AG10803 (cell line): ENCODE measurements at regions not wholly inside any gene's neighbourhood (a gene's known extent, or its start where the extent isn't known, plus 50 kb on each side); places are given as distances from the start of the nearest gene placed in this dataset.
"Not testable (repeated sequence)": the region's sequence is repeated elsewhere in the genome, so short reads cannot be mapped to it uniquely, and the experiment has no call there.

Experiments used
- DNase-seq: peaks from one replicate; pipeline ENCODE4 v3.0.0; 2010; ENCODE audit warnings: low read depth
- H3K4me3 ChIP-seq: 2 replicates; pipeline ENCODE4 v1.5.1; 2011; ENCODE audit warnings: mild to moderate bottlenecking, low read length, control low read depth
- TF ChIP-seq, protein P1 (sequence below): conservative IDR thresholded peaks from 2 replicates; pipeline ENCODE4 v1.5.1; 2011; ENCODE audit warnings: mild to moderate bottlenecking, low read length, control low read depth, inconsistent platforms

DNA sequence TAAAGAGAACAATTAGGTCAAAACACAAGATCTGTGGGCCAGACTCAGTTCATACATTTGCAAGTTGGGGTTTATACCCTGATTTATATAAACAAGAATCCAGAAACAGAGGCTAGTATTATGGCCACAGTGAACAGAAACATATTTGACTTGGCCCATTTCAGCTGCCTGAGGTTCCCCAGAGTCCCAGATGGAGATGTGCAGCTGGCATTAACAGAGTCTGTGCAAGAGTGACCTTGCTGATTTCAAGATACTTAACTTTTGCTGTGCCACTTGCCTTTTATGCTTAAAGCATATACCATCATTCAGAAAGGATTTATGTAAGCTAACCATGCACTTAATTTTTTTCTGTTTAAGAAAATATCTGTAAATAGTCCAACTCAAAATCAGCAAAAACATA lies 636.3 kb downstream of the TRIB2 start:
- TF ChIP-seq, protein P1, sequence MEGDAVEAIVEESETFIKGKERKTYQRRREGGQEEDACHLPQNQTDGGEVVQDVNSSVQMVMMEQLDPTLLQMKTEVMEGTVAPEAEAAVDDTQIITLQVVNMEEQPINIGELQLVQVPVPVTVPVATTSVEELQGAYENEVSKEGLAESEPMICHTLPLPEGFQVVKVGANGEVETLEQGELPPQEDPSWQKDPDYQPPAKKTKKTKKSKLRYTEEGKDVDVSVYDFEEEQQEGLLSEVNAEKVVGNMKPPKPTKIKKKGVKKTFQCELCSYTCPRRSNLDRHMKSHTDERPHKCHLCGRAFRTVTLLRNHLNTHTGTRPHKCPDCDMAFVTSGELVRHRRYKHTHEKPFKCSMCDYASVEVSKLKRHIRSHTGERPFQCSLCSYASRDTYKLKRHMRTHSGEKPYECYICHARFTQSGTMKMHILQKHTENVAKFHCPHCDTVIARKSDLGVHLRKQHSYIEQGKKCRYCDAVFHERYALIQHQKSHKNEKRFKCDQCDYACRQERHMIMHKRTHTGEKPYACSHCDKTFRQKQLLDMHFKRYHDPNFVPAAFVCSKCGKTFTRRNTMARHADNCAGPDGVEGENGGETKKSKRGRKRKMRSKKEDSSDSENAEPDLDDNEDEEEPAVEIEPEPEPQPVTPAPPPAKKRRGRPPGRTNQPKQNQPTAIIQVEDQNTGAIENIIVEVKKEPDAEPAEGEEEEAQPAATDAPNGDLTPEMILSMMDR, result no peak
- DNase-seq, result no peak
- H3K4me3 ChIP-seq, result no peak overlapping the region

DNA sequence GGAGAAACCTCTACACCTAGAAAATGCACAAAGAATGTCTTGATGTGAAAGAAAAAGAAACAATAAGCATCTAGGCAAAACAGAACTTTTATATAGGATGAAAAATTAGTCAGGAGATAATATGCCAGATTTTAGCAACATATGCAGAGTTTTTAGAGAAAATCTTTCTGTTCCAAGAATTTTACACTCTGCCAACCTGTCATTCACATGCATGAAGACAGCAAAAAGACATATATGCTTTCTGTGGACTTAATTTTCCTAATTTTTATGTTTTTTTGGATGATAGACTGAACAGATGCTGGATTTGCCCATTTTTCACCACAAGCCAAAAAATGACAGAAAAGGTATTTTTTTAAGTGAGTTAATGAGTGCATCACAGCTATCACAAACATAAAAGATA lies 637.3 kb downstream of the TRIB2 start:
- no peak for DNase-seq
- H3K4me3 ChIP-seq, result no peak overlapping the region
- TF ChIP-seq, protein P1, result no peak

DNA sequence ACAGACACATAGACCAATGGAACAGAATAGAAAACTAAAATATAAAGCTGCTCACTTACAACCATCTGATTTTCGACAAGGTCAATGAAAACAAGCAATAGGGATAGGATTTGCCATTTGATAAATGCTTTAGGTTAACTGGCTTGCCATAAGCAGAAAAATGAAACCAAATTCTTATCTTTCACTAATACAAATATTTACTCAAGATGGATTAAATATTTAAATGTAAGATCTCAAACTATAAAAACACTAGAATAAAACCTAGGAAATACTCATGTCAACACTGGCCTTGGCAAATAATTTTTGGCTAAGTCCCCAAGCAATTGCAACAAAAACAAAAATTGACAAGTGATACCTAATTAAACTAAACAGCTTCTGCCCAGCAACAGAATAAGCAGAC lies 665.2 kb downstream of the TRIB2 start:
- DNase-seq, H3K4me3 ChIP-seq: not testable (repeated sequence)

DNA sequence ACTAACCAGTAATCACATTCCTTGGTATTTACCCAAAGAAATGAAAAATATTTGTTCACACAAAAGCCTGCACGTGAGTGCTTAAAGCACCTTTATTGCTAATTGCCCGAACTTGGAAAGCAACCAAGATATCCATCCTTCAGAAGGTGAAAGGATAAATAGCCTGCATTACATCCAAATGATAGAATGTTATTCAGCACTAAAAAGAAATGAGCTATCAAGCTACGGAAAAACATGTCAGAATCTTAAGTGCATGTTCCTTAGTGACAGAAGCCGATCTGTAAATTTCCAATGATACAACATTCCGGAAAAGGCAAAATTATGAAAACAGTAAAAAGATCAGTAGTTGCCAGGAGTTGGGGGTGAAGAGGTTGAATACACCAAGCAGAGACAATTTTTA lies 672.4 kb downstream of the TRIB2 start:
- not testable (repeated sequence) for H3K4me3 ChIP-seq, DNase-seq

DNA sequence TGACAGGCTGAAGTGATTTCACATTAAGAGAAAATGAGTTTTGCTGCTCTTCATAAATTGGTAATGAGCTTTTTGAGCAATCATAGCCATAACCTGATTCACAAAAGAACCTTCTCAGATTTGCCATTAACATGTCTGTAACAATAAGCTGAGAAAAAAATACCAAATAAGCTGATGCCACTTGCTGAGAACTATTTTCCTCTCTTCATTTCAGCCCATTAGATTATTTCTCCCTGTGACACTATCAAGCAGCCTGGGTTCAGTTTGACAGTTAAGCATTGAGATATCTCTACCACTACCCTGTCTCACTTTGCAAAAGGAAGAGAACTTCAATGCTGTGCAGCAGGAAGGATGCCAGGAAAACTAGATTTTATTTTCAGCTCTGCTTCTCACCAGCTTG lies 673.9 kb downstream of the TRIB2 start:
- H3K4me3 ChIP-seq, result no peak overlapping the region
- TF ChIP-seq, protein P1, result no peak
- no peak for DNase-seq

DNA sequence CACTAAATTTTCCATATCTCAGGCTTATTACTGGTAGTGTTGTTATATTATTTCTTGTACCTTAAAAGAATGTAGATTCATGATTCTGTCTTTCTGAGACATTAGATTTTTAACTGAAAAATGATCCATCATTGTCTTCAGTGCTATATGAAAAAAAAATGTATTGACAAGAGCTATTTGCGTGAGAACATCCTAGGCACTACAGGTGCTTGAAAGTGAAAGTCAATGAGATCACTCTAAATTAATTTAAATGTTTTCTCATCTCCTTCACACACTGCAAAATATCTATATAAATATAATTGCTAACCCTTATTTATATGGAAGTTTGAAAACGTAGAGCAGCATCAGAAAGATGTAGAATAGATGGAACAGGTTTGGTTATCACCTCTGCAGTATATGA lies 684.6 kb downstream of the TRIB2 start:
- no peak overlapping the region for H3K4me3 ChIP-seq
- TF ChIP-seq, protein P1, result no peak
- DNase-seq, result no peak

DNA sequence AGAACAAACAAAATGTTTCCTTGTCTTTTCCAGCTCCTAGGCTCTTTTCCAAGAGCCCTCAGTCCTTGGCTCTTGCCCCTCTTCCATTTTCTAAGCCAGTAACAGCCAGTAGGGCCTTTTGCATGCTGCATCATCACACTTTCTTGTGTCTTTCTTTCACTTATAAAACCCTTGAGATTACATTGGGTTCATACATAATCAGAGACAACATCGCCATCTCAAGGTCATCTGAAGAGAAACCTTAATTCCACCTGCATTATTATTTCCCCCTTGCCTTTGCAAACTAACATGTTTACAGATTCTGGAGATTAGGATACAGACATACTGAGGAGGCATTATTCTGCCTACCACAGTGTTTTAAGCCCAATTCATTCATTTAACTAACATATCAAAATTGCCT lies 697.3 kb downstream of the TRIB2 start:
- TF ChIP-seq, protein P1, result no peak
- no peak for DNase-seq
- no peak overlapping the region for H3K4me3 ChIP-seq

DNA sequence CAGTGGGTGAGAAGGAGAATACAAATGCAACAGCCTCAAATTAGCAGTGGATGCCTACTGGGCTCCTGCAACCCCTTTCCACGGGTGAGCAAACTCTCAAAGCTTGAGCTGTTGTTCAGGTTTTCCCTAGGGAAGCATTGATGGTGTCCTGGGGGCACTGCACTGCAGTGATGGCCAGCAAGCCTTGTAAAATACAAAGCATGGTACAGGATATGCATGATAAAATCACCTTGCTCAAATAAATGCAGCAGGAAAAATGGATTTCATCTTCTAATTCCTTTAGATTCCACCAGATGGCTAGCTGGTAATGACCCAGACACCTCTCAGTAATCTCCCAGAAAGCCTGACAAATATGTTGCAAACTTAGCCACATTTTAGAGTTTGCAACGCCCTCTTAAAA lies 698.2 kb downstream of the TRIB2 start:
- H3K4me3 ChIP-seq, result no peak overlapping the region
- TF ChIP-seq, protein P1, result no peak
- no peak for DNase-seq

DNA sequence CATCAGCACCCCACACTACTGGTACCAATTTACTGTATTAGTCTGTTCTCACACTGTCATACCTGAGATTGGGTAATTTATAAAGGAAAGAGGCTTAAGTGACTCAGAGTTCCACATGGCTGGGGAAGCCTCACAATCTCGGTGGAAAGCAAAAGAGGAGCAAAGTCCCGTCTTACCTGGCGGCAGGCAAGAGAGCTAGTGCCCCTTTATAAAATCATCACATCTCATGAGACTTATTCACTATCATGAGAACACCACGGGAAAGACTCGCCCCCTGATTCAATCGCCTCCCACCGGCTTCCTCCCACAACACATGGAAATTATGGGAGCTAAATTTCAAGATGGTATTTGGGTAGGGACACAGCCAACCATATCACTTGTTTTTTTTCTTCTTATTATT lies 717.2 kb downstream of the TRIB2 start:
- no peak for DNase-seq
- TF ChIP-seq, protein P1, result no peak
- H3K4me3 ChIP-seq, result no peak overlapping the region

DNA sequence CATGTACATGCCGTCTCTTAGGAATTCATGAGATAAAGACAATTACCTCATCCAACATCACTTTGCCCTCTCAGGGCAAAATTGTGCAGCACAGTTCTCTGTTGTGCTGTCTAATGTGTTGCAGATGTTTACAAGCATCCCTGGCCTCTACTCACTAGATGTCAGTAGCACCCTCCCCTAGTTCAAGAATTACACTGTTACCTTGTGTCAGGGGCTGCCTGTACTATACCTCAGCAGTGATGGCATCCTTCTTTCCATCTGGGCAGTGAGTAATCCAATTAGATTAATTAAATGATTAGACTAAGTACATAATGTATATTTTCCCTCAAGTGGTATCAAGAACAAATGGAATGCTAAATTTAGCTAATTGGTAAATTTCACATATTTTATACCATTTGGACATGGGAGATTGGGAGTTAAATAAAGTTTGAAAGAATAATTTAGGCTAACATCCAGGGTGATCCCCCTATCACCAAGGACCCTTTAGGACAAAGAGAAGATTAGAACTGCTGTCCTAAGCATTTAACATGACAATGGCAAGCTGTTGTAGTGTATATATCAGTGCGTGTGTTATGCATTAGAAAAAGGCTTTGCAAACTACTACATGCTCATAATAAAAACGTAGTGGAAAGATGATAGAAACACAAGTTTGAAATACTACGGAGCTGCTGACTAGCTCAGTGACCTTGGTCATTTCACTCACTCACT lies 727.0 kb downstream of the TRIB2 start:
- H3K4me3 ChIP-seq, DNase-seq: not testable (repeated sequence)
